ENCODE measurements at regions not wholly inside any gene's neighbourhood (a gene's known extent, or its start where the extent isn't known, plus 50 kb on each side); places are given as distances from the start of the nearest gene placed in this dataset.

DNA sequence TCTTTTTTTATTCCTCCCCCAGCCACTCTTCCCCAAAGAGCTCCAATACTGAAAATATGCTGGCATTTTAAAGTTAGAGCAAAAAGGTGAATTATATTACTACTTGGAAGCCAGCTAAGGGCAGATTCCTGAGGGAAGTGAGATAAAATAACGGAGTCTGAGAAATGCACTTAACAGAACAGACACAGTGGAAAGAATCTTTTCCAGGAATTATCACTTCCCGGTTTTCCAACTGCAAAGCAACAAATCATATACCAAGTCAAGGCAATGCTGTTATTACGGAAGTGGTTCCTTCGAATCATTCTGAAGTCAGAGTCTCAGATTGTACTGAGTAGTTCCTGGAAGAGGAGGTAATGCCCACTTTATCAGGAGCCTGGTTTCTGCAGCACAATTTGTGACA lies 435.0 kb upstream of the SPRED2 start:
- Histone ChIP-seq H4K20me1 (replicated peaks in 1 of 2; ENCODE audit: control insufficient read depth in 1 of 2, insufficient read depth in 2 of 2, low read length in 2 of 2) (no peaks in the 10 kb centered on the region), H3K4ac (replicated peaks; ENCODE audit: insufficient read length, low read depth, low read length) (no peak overlapping the region), H3K18ac (ENCODE audit: extremely low read depth, low read length) (no peak overlapping the region), H3K27ac (ENCODE audit: low read depth, low read length) (no peak overlapping the region), H3K79me2 (ENCODE audit: control insufficient read depth in 1 of 2, insufficient read depth in 2 of 2, low read length in 2 of 2) (no peaks in the 10 kb centered on the region), H3K36me3 (ENCODE audit: control insufficient read depth in 2 of 4, insufficient read depth in 4 of 4, low read length in 3 of 4) (no peaks in the 10 kb centered on the region), H2AFZ (ENCODE audit: low read length) (no peak overlapping the region), H3K9ac (replicated peaks in 1 of 4; ENCODE audit: extremely low read depth in 1 of 4, low read depth in 3 of 4, low read length in 3 of 4) (no peak overlapping the region), H3K23me2 (ENCODE audit: low read depth, low read length) (no peaks in the 10 kb centered on the region), H2BK5ac (ENCODE audit: low read depth, low read length) (no peak overlapping the region), H2BK12ac (ENCODE audit: low read depth, low read length) (no peak overlapping the region), H3K23ac (ENCODE audit: insufficient read length) (no peak overlapping the region), H2BK15ac (ENCODE audit: low read length) (no peak overlapping the region), H3K14ac (ENCODE audit: insufficient read length) (no peak overlapping the region), H2BK120ac (replicated peaks; ENCODE audit: low read depth, low read length) (no peak overlapping the region), H3K79me1 (ENCODE audit: low read depth, low read length) (no peaks in the 10 kb centered on the region), H4K91ac (replicated peaks; ENCODE audit: insufficient read length, low read length) (no peak overlapping the region), H3K4me3 (ENCODE audit: extremely low read depth in 1 of 4, insufficient read depth in 2 of 4, low read depth in 3 of 4, low read length in 4 of 4) (no peak overlapping the region), H4K8ac (ENCODE audit: extremely low read depth, insufficient read depth, low read length) (no peak overlapping the region), H4K5ac (ENCODE audit: insufficient read length, low read depth, low read length) (no peak overlapping the region), H3K27me3 (replicated peaks in 1 of 4; ENCODE audit: control insufficient read depth in 3 of 4, extremely low read depth in 1 of 4, insufficient read depth in 3 of 4, low read length in 3 of 4) (no peaks in the 10 kb centered on the region), H2AK5ac (ENCODE audit: low read depth, low read length) (no peak overlapping the region), H2BK20ac (ENCODE audit: low read length) (no peak overlapping the region), H3K4me1 (replicated peaks in 1 of 4; ENCODE audit: control insufficient read depth in 3 of 4, insufficient read depth in 4 of 4, low read length in 3 of 4) (peaks cover 0 to 12% (median 5%) of the 10 kb centered on the region in 4 experiments; a peak in 3 of 7 replicates), H3K9me3 (ENCODE audit: insufficient read depth in 2 of 2, low read depth in 1 of 2, low read length in 1 of 2) (no peaks in the 10 kb centered on the region), H3K4me2 (ENCODE audit: insufficient read depth in 1 of 2, low read depth in 2 of 2, low read length in 2 of 2) (no peak overlapping the region), H3K56ac (replicated peaks; ENCODE audit: insufficient read length, low read depth, low read length) (no peak overlapping the region)
- POLR2A ChIA-PET (ENCODE audit: partially characterized antibody) = no interaction called here
- WGBS, 2 experiments (ENCODE audit: extremely low coverage in 1 of 2, insufficient coverage in 1 of 2, insufficient read length in 1 of 2, insufficient replicate concordance in 2 of 2, low coverage in 1 of 2, low lambda C conversion rate in 2 of 2, missing lambda C conversion rate in 1 of 2) = 96% methylated on average over 4 of the region's 4 CpGs; no CpG with 5 or more reads in 1 of the 2 experiments
- CTCF ChIA-PET (ENCODE audit: partially characterized antibody) = interaction anchor here (0.6 to 1.4 kb wide), 3 partner anchors 22 to 1743 kb away, joined by 3 to 4 read pairs (median 3); no protein-coding TSS in a partner anchor
- DNase-seq (ENCODE audit: low read depth in 1 of 2, low spot score in 2 of 2) (no peak), FAIRE-seq (no peak)
- TF ChIP-seq ASH2L (IDR thresholded peaks at IDR 0.05; ENCODE audit: low read length) = no peak
- TF ChIP-seq POLR2A (IDR thresholded peaks at IDR 0.05; ENCODE audit: control extremely low read depth in 1 of 2, low read depth in 2 of 2, low read length in 2 of 2) = no peak
- no peak for TF ChIP-seq FOSL1 (IDR thresholded peaks at IDR 0.05; ENCODE audit: insufficient read depth, low read depth, low read length)
- TF ChIP-seq RNF2 (IDR thresholded peaks at IDR 0.05; ENCODE audit: borderline replicate concordance, low read depth, low read length, missing control alignments, poor library complexity, severe bottlenecking) = no peak
- TF ChIP-seq RAD21 (IDR thresholded peaks at IDR 0.05 in 1 of 2, conservative IDR thresholded peaks at IDR 0.05 in 1 of 2; ENCODE audit: low read depth in 2 of 2, low read length in 2 of 2) = no peak
- TF ChIP-seq, protein P1, sequence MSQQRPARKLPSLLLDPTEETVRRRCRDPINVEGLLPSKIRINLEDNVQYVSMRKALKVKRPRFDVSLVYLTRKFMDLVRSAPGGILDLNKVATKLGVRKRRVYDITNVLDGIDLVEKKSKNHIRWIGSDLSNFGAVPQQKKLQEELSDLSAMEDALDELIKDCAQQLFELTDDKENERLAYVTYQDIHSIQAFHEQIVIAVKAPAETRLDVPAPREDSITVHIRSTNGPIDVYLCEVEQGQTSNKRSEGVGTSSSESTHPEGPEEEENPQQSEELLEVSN (IDR thresholded peaks at IDR 0.05) = no peak
- TF ChIP-seq RFX5 (IDR thresholded peaks at IDR 0.05; ENCODE audit: borderline replicate concordance, low read depth, low read length) = no peak
- no peak for TF ChIP-seq SIN3A (conservative IDR thresholded peaks at IDR 0.05 in 1 of 2, IDR thresholded peaks at IDR 0.05 in 1 of 2; ENCODE audit: low read depth in 1 of 2, low read length in 2 of 2)
- TF ChIP-seq EGR1 (IDR thresholded peaks at IDR 0.05; ENCODE audit: borderline replicate concordance, low read depth, low read length) = no peak
- TF ChIP-seq, protein P2, sequence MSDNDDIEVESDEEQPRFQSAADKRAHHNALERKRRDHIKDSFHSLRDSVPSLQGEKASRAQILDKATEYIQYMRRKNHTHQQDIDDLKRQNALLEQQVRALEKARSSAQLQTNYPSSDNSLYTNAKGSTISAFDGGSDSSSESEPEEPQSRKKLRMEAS (IDR thresholded peaks at IDR 0.05) = no peak
- TF ChIP-seq CBX8 (IDR thresholded peaks at IDR 0.05; ENCODE audit: borderline replicate concordance, low read depth, low read length) = no peak
- TF ChIP-seq CTBP2 (IDR thresholded peaks at IDR 0.05; ENCODE audit: borderline replicate concordance, insufficient read depth, insufficient read length, low read length) = no peak
- no peak for TF ChIP-seq SAP30 (IDR thresholded peaks at IDR 0.05; ENCODE audit: insufficient read depth, insufficient replicate concordance, low read length)
